Astrocyte (in vitro differentiated cells and primary cell): ENCODE measurements at regions not wholly inside any gene's neighbourhood (a gene's known extent, or its start where the extent isn't known, plus 50 kb on each side); places are given as distances from the start of the nearest gene placed in this dataset.
A peak's percentile ranks its signal among the peaks of the same experiment; 100 is the strongest.
"Not testable (repeated sequence)": the region's sequence is repeated elsewhere in the genome, so short reads cannot be mapped to it uniquely, and the experiment has no call there.

Experiments used
- DNase-seq: peaks from one replicate; pipeline ENCODE4 v3.0.0-alpha.2; 2010; ENCODE audit warnings: low read depth
- FAIRE-seq: peaks from 2 replicates; lab custom pipeline; 2011; peaks lifted over from hg19 to GRCh38; lab: Jason Lieb, UNC
- H2AFZ ChIP-seq: 2 replicates; pipeline ENCODE4 v1.6.0; 2012; ENCODE audit warnings: low read depth, low read length, inconsistent platforms
- H3K27ac ChIP-seq: 2 replicates; pipeline ENCODE4 v1.5.1; 2011; ENCODE audit warnings: low read depth, low read length, inconsistent platforms
- H3K27me3 ChIP-seq: 2 replicates; pipeline ENCODE4 v1.6.0; 2011; ENCODE audit warnings: low read length, inconsistent platforms; ENCODE audit not compliant: insufficient read depth
- H3K36me3 ChIP-seq: 2 replicates; pipeline ENCODE4 v1.5.1; 2011; ENCODE audit warnings: low read length, inconsistent platforms; ENCODE audit not compliant: insufficient read depth
- H3K4me1 ChIP-seq: 2 replicates; pipeline ENCODE4 v1.5.1; 2011; ENCODE audit warnings: low read length, inconsistent platforms; ENCODE audit not compliant: insufficient read depth
- H3K4me2 ChIP-seq: 2 replicates; pipeline ENCODE4 v1.6.0; 2012; ENCODE audit warnings: low read length, inconsistent platforms
- H3K4me3 ChIP-seq: 2 replicates; pipeline ENCODE4 v1.5.1; 2011; ENCODE audit warnings: low read depth, mild to moderate bottlenecking, low read length, inconsistent platforms; ENCODE audit not compliant: insufficient read depth
- H3K79me2 ChIP-seq: 2 replicates; pipeline ENCODE4 v1.6.0; 2012; ENCODE audit warnings: mild to moderate bottlenecking, low read length, inconsistent platforms; ENCODE audit not compliant: insufficient read depth
- H3K9ac ChIP-seq: 2 replicates; pipeline ENCODE4 v1.6.0; 2012; ENCODE audit warnings: mild to moderate bottlenecking, low read length, inconsistent platforms
- H3K9me3 ChIP-seq: 2 replicates; pipeline ENCODE4 v1.5.1; 2012; ENCODE audit warnings: low read depth, mild to moderate bottlenecking, low read length, inconsistent platforms; ENCODE audit not compliant: insufficient read depth
- H4K20me1 ChIP-seq: 2 replicates; pipeline ENCODE4 v1.6.0; 2012; ENCODE audit warnings: low read length, inconsistent platforms; ENCODE audit not compliant: insufficient read depth
- H3K27ac Mint-ChIP-seq: one replicate; pipeline ENCODE4 v1.8.0; 2021; ENCODE audit warnings: mild to moderate bottlenecking, mixed read lengths; ENCODE audit not compliant: unreplicated experiment
- H3K27me3 Mint-ChIP-seq: one replicate; pipeline ENCODE4 v1.8.0; 2021; ENCODE audit warnings: low read depth, mixed read lengths; ENCODE audit not compliant: unreplicated experiment
- H3K36me3 Mint-ChIP-seq: one replicate; pipeline ENCODE4 v1.8.0; 2021; ENCODE audit warnings: low read depth, mixed read lengths; ENCODE audit not compliant: unreplicated experiment
- H3K4me1 Mint-ChIP-seq: one replicate; pipeline ENCODE4 v1.8.0; 2021; ENCODE audit warnings: low read depth, mixed read lengths; ENCODE audit not compliant: unreplicated experiment
- H3K4me3 Mint-ChIP-seq: one replicate; pipeline ENCODE4 v1.8.0; 2021; ENCODE audit warnings: mild to moderate bottlenecking, moderate library complexity, mixed read lengths; ENCODE audit not compliant: unreplicated experiment
- H3K9me3 Mint-ChIP-seq: one replicate; pipeline ENCODE4 v1.8.0; 2021; ENCODE audit warnings: mild to moderate bottlenecking, mixed read lengths; ENCODE audit not compliant: unreplicated experiment
- EZH2 ChIP-seq: IDR thresholded peaks from 2 replicates; pipeline ENCODE4 v1.6.1; 2012; ENCODE audit warnings: mild to moderate bottlenecking, low read length, inconsistent platforms; ENCODE audit not compliant: insufficient read depth
- TF ChIP-seq, protein P1 (sequence below): IDR thresholded peaks from 2 replicates; pipeline ENCODE4 v1.5.1; 2011; ENCODE audit warnings: low read depth, mild to moderate bottlenecking, inconsistent platforms, low read length, moderate library complexity; ENCODE audit not compliant: insufficient read depth

DNA sequence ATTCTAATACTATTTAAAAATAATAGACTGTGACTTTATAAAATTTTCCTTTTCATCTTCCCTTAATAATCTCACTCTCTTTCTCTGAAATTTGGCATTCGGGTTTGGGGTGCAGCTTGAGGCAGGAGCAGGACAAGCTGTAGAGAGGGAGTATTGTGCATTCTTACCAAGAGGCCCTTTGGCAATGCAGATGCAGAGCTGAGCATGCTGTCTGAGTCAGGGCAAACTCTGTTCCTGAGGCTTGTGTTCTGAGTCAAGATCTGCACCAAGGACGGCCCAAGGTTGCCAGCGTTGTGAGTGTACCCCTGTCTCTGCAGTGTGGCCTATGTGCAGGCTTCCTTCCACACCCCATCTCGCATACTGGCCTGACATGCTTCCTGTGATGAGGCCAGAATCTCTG lies 343.8 kb upstream of the FRG2C start:
- H3K9ac ChIP-seq = no peak overlapping the region
- H3K4me3 ChIP-seq = no peak overlapping the region
- Mint-ChIP-seq H3K27ac (no peak overlapping the region), H3K9me3 (no peaks in the 10 kb centered on the region), H3K4me1 (peaks cover 7% of the 10 kb centered on the region), H3K36me3 (no peaks in the 10 kb centered on the region), H3K4me3 (no peak overlapping the region), H3K27me3 (peaks cover 17% of the 10 kb centered on the region)
- H3K79me2 ChIP-seq = no peaks in the 10 kb centered on the region
- H3K27me3 ChIP-seq = peaks cover 2% of the 10 kb centered on the region
- H3K27ac ChIP-seq = no peak overlapping the region
- DNase-seq (no peak), FAIRE-seq (no peak)
- H3K36me3 ChIP-seq = no peaks in the 10 kb centered on the region
- H3K4me1 ChIP-seq = no peaks in the 10 kb centered on the region
- TF ChIP-seq, protein P1, sequence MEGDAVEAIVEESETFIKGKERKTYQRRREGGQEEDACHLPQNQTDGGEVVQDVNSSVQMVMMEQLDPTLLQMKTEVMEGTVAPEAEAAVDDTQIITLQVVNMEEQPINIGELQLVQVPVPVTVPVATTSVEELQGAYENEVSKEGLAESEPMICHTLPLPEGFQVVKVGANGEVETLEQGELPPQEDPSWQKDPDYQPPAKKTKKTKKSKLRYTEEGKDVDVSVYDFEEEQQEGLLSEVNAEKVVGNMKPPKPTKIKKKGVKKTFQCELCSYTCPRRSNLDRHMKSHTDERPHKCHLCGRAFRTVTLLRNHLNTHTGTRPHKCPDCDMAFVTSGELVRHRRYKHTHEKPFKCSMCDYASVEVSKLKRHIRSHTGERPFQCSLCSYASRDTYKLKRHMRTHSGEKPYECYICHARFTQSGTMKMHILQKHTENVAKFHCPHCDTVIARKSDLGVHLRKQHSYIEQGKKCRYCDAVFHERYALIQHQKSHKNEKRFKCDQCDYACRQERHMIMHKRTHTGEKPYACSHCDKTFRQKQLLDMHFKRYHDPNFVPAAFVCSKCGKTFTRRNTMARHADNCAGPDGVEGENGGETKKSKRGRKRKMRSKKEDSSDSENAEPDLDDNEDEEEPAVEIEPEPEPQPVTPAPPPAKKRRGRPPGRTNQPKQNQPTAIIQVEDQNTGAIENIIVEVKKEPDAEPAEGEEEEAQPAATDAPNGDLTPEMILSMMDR = no peak
- no peak for TF ChIP-seq EZH2
- no peak overlapping the region for H3K4me2 ChIP-seq
- no peaks in the 10 kb centered on the region for H3K9me3 ChIP-seq
- no peak overlapping the region for H2AFZ ChIP-seq
- no peaks in the 10 kb centered on the region for H4K20me1 ChIP-seq

DNA sequence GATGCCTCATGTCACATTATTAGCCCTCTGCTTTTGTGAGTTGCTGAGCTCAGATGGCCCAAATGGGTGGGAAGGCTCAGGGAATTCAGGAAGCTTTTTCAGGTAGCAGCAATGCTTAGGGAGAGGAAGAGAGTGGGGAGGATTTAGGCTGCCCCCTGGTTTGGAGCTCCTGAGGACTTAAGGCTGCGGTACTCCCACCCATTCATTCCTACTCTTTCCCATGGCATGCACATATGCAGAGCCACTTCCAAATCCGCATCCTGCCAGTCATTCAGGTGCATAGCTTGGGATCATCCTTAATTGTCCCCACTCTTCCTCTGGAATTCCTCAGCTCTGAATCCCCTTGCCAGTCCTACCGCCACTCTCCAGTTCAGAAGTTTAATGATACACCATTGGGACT lies 343.1 kb upstream of the FRG2C start:
- no peaks in the 10 kb centered on the region for H3K4me1 ChIP-seq
- H2AFZ ChIP-seq = no peak overlapping the region
- Mint-ChIP-seq H3K9me3 (no peaks in the 10 kb centered on the region), H3K36me3 (no peaks in the 10 kb centered on the region), H3K27ac (no peak overlapping the region), H3K4me1 (peaks cover 7% of the 10 kb centered on the region), H3K27me3 (peaks cover 18% of the 10 kb centered on the region), H3K4me3 (no peak overlapping the region)
- TF ChIP-seq, protein P1 = no peak
- TF ChIP-seq EZH2 = no peak
- H3K27ac ChIP-seq = no peak overlapping the region
- H3K9ac ChIP-seq = no peak overlapping the region
- H3K79me2 ChIP-seq = no peaks in the 10 kb centered on the region
- no peaks in the 10 kb centered on the region for H3K36me3 ChIP-seq
- peaks cover 2% of the 10 kb centered on the region for H3K27me3 ChIP-seq
- no peak overlapping the region for H3K4me3 ChIP-seq
- no peaks in the 10 kb centered on the region for H4K20me1 ChIP-seq
- no peak overlapping the region for H3K4me2 ChIP-seq
- DNase-seq = no peak
- FAIRE-seq = no peak
- no peaks in the 10 kb centered on the region for H3K9me3 ChIP-seq

DNA sequence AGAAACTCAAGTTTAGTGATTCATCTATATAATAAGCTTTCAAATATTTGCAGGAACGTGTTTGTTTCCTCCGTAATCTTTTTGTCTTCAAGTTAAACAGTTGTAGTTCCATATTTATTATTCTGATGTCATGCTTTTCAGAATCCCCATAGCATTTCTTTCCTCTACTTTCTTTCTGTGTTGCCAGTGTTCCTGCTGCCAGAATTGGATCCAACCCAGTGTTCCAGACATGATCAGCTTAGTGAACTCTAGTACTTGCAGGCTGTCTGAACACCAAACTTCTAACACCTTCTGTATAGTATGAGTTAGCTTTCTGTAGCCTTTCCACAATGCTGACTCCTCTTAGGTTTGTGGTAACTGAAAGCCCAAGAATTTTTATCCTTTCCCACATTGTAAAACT lies 340.2 kb upstream of the FRG2C start:
- not testable (repeated sequence) for H3K9me3 Mint-ChIP-seq, H3K4me2 ChIP-seq, H3K4me1 ChIP-seq, H3K36me3 ChIP-seq, H3K9me3 ChIP-seq, H3K27me3 ChIP-seq, H2AFZ ChIP-seq, H4K20me1 ChIP-seq, H3K9ac ChIP-seq, H3K36me3 Mint-ChIP-seq, H3K27ac ChIP-seq, H3K4me1 Mint-ChIP-seq, H3K79me2 ChIP-seq, DNase-seq, H3K4me3 ChIP-seq, H3K4me3 Mint-ChIP-seq, H3K27ac Mint-ChIP-seq
- H3K27me3 Mint-ChIP-seq = peaks cover 36% of the 10 kb centered on the region
- FAIRE-seq = peak; percentile 84
